GM12892 (cell line): ENCODE measurements at regions not wholly inside any gene's neighbourhood (a gene's known extent, or its start where the extent isn't known, plus 50 kb on each side); places are given as distances from the start of the nearest gene placed in this dataset.

ENCODE experiments used
- POLR2A ChIP-seq: IDR thresholded peaks from 2 replicates; pipeline ENCODE4 v1.6.1; 2011; ENCODE audit warnings: low read depth, low read length, control low read depth
- POLR2AphosphoS5 ChIP-seq: IDR thresholded peaks from 2 replicates; pipeline ENCODE4 v1.6.1; 2011; ENCODE audit warnings: low read depth, low read length, control low read depth

DNA sequence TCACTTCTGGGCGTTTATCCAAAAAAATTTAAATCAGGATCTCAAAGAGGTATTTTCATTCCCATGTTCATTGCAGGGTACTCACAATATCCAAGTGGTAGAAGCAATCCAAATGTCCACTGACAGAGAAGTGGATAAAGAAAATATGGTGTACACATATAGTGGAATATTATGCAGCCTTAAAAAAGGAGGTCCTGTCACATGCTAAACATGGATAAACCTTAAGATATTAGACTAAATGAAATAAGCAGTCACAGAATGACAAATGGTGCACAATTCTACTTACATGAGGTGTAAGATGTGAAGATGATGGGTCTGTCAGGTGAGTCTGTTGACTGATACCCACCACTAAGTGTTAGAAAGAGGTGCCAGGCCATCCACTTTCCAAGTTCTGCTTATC, 140.6 kb downstream of the THNSL2 start:
- no peak for TF ChIP-seq POLR2AphosphoS5
- no peak for TF ChIP-seq POLR2A
